ENCODE measurements at regions not wholly inside any gene's neighbourhood (a gene's known extent, or its start where the extent isn't known, plus 50 kb on each side); places are given as distances from the start of the nearest gene placed in this dataset.

DNA sequence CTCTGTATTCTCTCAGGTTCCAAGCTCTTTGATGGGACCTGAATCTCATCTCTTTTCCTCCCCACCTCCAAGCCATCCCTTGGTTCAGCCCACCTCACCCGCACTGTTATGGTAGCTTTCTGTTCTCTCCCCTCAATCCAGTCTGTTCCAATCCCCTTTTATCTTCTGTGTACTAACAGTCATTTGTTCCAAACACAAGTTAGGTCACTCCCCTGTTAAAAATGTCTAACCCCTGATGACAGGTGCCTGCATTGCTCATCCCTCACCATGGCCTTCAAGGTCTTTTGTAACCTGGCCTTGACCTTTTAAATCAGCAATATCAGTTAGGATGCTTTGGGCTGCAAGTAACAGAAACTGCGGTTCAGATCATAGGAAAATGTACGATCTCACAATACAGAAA, 74.8 kb downstream of the CYP26A1 start:
- WGBS, 5 donors: 65 to 98% (median 95%) methylated on average over 3 of the region's 3 CpGs
- no peaks in the 10 kb centered on the region for H3K36me3 ChIP-seq
- TF ChIP-seq, protein P1, sequence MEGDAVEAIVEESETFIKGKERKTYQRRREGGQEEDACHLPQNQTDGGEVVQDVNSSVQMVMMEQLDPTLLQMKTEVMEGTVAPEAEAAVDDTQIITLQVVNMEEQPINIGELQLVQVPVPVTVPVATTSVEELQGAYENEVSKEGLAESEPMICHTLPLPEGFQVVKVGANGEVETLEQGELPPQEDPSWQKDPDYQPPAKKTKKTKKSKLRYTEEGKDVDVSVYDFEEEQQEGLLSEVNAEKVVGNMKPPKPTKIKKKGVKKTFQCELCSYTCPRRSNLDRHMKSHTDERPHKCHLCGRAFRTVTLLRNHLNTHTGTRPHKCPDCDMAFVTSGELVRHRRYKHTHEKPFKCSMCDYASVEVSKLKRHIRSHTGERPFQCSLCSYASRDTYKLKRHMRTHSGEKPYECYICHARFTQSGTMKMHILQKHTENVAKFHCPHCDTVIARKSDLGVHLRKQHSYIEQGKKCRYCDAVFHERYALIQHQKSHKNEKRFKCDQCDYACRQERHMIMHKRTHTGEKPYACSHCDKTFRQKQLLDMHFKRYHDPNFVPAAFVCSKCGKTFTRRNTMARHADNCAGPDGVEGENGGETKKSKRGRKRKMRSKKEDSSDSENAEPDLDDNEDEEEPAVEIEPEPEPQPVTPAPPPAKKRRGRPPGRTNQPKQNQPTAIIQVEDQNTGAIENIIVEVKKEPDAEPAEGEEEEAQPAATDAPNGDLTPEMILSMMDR (IDR thresholded peaks at IDR 0.05): no peak
- TF ChIP-seq POLR2A (IDR thresholded peaks at IDR 0.05): no peak
- TF ChIP-seq POLR2AphosphoS5 (IDR thresholded peaks at IDR 0.05): no peak
- TF ChIP-seq EP300 (IDR thresholded peaks at IDR 0.05): no peak
- peaks cover 0 to 7% (median 0%) of the 10 kb centered on the region in 3 donors for H3K27me3 ChIP-seq
- H3K4me3 ChIP-seq: no peak overlapping the region
- peaks cover 0 to 2% (median 0%) of the 10 kb centered on the region in 4 donors for H3K9me3 ChIP-seq
- H3K27ac ChIP-seq: no peak overlapping the region
- DNase-seq: no peak
- intact Hi-C loops (cut with DNase I; ENCODE audit: low total_unique reads): no loop called here
- H3K4me1 ChIP-seq: no peaks in the 10 kb centered on the region

DNA sequence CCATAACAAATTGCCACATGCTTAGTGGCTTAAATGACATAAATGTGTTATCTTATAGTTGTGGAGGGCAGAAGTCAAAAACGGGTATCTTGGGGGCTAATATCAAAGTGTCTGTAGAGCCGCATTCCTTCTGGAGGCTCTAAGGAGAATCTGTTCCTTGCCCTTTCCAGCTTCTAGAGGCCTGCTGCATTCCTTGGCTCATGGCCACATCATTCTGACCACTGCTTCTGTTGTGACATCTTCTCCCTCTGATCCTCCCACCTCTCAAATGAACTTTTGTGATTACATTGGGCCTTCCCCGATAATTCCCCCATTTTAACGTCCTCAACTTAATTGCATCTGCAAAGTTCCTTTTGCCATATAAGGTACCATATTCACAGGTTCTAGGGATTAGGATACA, 76.1 kb downstream of the CYP26A1 start:
- Histone ChIP-seq H3K27me3 (no peaks in the 10 kb centered on the region), H3K27ac (no peak overlapping the region), H3K4me3 (no peak overlapping the region), H3K4me1 (no peaks in the 10 kb centered on the region), H3K9me3 (peaks cover 0 to 9% (median 0%) of the 10 kb centered on the region in 4 donors), H3K36me3 (no peaks in the 10 kb centered on the region)
- intact Hi-C loops (cut with DNase I; ENCODE audit: low total_unique reads): no loop called here
- no peak for DNase-seq
- 91 to 96% (median 93%) methylated on average over 4 of the region's 4 CpGs for WGBS, 5 donors
- TF ChIP-seq, protein P1 (IDR thresholded peaks at IDR 0.05): no peak
- TF ChIP-seq POLR2AphosphoS5 (IDR thresholded peaks at IDR 0.05) (no peak), POLR2A (IDR thresholded peaks at IDR 0.05) (no peak), EP300 (IDR thresholded peaks at IDR 0.05) (no peak)

DNA sequence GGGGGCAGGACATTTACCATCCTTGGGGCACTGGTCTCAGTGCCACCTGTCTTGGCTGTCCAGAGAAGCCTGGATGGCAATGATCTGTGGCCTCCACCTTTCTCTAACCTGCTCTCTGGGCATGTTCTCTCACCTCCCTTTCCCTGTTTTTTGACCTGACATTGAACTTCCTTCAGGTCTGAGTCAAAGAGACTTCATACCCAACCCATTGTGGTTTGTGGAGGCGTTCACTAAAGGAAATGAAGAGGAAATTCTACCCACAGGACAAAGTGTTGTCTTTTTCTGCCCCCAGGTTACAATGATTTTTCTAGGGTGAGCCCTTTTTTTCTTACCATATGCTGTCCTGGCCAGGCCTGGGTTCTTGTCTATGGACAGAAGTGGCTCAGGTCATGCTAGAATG, 76.6 kb downstream of the CYP26A1 start:
- peak in 1 of 2 donors; percentile 20 for DNase-seq
- no peak overlapping the region for H3K27ac ChIP-seq
- TF ChIP-seq EP300 (IDR thresholded peaks at IDR 0.05) (no peak), POLR2AphosphoS5 (IDR thresholded peaks at IDR 0.05) (no peak), POLR2A (IDR thresholded peaks at IDR 0.05) (no peak)
- TF ChIP-seq, protein P1 (IDR thresholded peaks at IDR 0.05): no peak
- no peaks in the 10 kb centered on the region for H3K36me3 ChIP-seq
- WGBS, 5 donors: 56 to 75% (median 62%) methylated on average over 1 of the region's 1 CpG
- no peak overlapping the region for H3K4me3 ChIP-seq
- peaks cover 0 to 13% (median 0%) of the 10 kb centered on the region in 4 donors for H3K9me3 ChIP-seq
- H3K27me3 ChIP-seq: no peaks in the 10 kb centered on the region
- no peaks in the 10 kb centered on the region for H3K4me1 ChIP-seq
- intact Hi-C loops (cut with DNase I; ENCODE audit: low total_unique reads): no loop called here

DNA sequence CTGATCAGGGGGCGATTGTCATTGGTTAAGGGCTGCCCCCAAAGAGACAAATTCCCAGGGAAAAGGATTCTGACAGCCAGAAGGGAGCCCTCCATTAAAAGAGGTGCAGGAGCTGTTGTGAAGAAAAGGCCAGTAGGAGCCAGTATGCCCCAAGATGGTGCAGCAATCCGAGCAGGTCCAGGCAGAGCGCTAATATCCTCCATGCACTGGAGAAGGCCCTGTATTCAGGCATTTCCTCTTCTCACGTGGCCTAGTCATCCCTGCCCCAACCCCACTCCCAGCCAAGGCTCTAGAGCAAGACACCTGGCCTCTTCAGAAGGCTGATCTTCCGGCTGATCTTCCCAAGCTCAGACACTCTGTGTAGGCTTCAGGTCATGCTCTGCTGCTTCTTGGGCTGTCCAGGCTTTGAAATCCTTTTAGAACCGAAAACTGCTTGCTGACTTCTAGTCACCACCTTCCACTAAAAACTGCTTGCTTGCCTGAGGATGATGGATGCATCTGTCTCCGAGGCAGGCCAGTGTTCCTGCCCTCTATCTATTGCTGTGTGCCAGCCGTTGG, 77.4 kb downstream of the CYP26A1 start:
- H3K4me1 ChIP-seq: no peaks in the 10 kb centered on the region
- peaks cover 0 to 19% (median 3%) of the 10 kb centered on the region in 4 donors for H3K9me3 ChIP-seq
- intact Hi-C loops (cut with DNase I; ENCODE audit: low total_unique reads): no loop called here
- TF ChIP-seq POLR2A (IDR thresholded peaks at IDR 0.05) (no peak), EP300 (IDR thresholded peaks at IDR 0.05) (no peak), POLR2AphosphoS5 (IDR thresholded peaks at IDR 0.05) (no peak)
- TF ChIP-seq, protein P1 (IDR thresholded peaks at IDR 0.05): no peak
- WGBS, 5 donors: 72 to 88% (median 79%) methylated on average over 8 of the region's 8 CpGs
- H3K27me3 ChIP-seq: no peaks in the 10 kb centered on the region
- DNase-seq: no peak
- H3K4me3 ChIP-seq: no peak overlapping the region
- no peak overlapping the region for H3K27ac ChIP-seq
- H3K36me3 ChIP-seq: no peaks in the 10 kb centered on the region
